HCT116 (cell line): ENCODE measurements at regions not wholly inside any gene's neighbourhood (a gene's known extent, or its start where the extent isn't known, plus 50 kb on each side); places are given as distances from the start of the nearest gene placed in this dataset.

Source experiments
- CBX3 ChIP-seq: IDR thresholded peaks from 2 replicates; pipeline ENCODE4 v1.6.1; 2012; ENCODE audit warnings: low read depth
- EGR1 ChIP-seq: IDR thresholded peaks from 2 replicates; pipeline ENCODE4 v1.6.1; 2012; ENCODE audit warnings: low read depth
- EZH2 ChIP-seq: fragments of 200-600 bp; sonication (generic); IDR thresholded peaks from 2 replicates; pipeline ENCODE4 v1.6.1; 2017; ENCODE audit warnings: antibody characterized with exemption, mixed run types
- EZH2phosphoT487 ChIP-seq: fragments of 200-600 bp; IDR thresholded peaks from 2 replicates; pipeline ENCODE4 v1.6.1; 2018; ENCODE audit warnings: antibody characterized with exemption, borderline replicate concordance
- POLR2A ChIP-seq: IDR thresholded peaks from 2 replicates; pipeline ENCODE4 v1.7.0; 2011; ENCODE audit warnings: borderline replicate concordance; ENCODE audit not compliant: insufficient read depth, insufficient read length; ENCODE audit errors: extremely low read depth
- POLR2AphosphoS5 ChIP-seq: IDR thresholded peaks from 2 replicates; pipeline ENCODE4 v1.6.1; 2011; ENCODE audit warnings: mild to moderate bottlenecking, low read depth, low read length, moderate library complexity
- RAD21 ChIP-seq: IDR thresholded peaks from 2 replicates; pipeline ENCODE4 v1.6.1; 2012; ENCODE audit warnings: low read depth, mild to moderate bottlenecking
- SIN3A ChIP-seq: IDR thresholded peaks from 2 replicates; pipeline ENCODE4 v1.6.1; 2012; ENCODE audit warnings: low read depth
- TCF7L2 ChIP-seq: IDR thresholded peaks from 2 replicates; pipeline ENCODE4 v1.7.0; 2011; ENCODE audit warnings: borderline replicate concordance, inconsistent platforms; ENCODE audit not compliant: insufficient read depth, insufficient read length; ENCODE audit errors: extremely low read depth
- YY1 ChIP-seq: IDR thresholded peaks from 2 replicates; pipeline ENCODE4 v1.6.1; 2011; ENCODE audit warnings: low read length, low read depth, moderate library complexity, mild to moderate bottlenecking; ENCODE audit not compliant: insufficient replicate concordance; ENCODE audit errors: extremely low read depth
- ZNF274 ChIP-seq: fragments of 200-500 bp; sonication (Bioruptor generic); IDR thresholded peaks from 2 replicates; pipeline ENCODE4 v1.6.1; 2014; ENCODE audit warnings: mild to moderate bottlenecking, low read depth, low read length, inconsistent platforms
- TF ChIP-seq, protein P1 (sequence below), 3 experiments: fragments of 200-600 bp in 1 of 3; sonication (generic) in 1 of 3; IDR thresholded peaks in 2 of 3; conservative IDR thresholded peaks in 1 of 3; 2 replicates each; pipeline ENCODE4 v1.5.1; 2012 to 2017; ENCODE audit warnings: low read depth in 2 of 3, low read length in 2 of 3, antibody characterized with exemption in 1 of 3, borderline replicate concordance in 1 of 3, control low read depth in 1 of 3, mild to moderate bottlenecking in 1 of 3, mixed read lengths in 1 of 3, mixed run types in 1 of 3, moderate library complexity in 1 of 3; ENCODE audit not compliant: insufficient read depth in 1 of 3
- TF ChIP-seq, protein P2 (sequence below): IDR thresholded peaks from 2 replicates; pipeline ENCODE4 v1.6.1; 2012
- TF ChIP-seq, protein P3 (sequence below): IDR thresholded peaks from 2 replicates; pipeline ENCODE4 v1.6.1; 2012

DNA sequence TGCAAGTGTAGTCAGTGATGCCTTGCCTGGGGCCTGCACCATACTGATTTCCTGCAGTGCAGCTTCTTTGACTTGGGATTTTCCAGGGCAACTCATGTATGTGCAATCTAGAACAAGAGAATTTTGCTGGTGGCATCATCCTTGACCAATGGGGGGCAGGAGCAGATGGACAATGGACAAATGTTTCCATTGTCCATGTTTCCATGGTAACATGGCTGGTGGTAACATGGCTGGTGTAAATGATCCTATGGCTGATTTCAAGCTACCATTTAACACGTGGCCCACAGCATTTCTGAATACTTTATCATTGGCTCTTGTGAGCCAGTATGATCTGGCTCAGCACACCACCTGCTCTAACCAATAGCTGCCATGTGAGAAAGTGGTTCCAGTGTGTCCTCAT lies 130.1 kb upstream of the OSMR start:
- TF ChIP-seq, protein P1, sequence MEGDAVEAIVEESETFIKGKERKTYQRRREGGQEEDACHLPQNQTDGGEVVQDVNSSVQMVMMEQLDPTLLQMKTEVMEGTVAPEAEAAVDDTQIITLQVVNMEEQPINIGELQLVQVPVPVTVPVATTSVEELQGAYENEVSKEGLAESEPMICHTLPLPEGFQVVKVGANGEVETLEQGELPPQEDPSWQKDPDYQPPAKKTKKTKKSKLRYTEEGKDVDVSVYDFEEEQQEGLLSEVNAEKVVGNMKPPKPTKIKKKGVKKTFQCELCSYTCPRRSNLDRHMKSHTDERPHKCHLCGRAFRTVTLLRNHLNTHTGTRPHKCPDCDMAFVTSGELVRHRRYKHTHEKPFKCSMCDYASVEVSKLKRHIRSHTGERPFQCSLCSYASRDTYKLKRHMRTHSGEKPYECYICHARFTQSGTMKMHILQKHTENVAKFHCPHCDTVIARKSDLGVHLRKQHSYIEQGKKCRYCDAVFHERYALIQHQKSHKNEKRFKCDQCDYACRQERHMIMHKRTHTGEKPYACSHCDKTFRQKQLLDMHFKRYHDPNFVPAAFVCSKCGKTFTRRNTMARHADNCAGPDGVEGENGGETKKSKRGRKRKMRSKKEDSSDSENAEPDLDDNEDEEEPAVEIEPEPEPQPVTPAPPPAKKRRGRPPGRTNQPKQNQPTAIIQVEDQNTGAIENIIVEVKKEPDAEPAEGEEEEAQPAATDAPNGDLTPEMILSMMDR (IDR thresholded peaks at IDR 0.05 in 2 of 3, conservative IDR thresholded peaks at IDR 0.05 in 1 of 3; ENCODE audit: borderline replicate concordance in 1 of 3, insufficient read depth in 1 of 3, low read depth in 2 of 3, low read length in 2 of 3) = no peak
- TF ChIP-seq POLR2AphosphoS5 (no peak), CBX3 (no peak), EZH2 (no peak), EZH2phosphoT487 (no peak), ZNF274 (no peak), POLR2A (no peak), EGR1 (no peak), RAD21 (no peak), YY1 (no peak), TCF7L2 (no peak), SIN3A (no peak)
- TF ChIP-seq, protein P2, sequence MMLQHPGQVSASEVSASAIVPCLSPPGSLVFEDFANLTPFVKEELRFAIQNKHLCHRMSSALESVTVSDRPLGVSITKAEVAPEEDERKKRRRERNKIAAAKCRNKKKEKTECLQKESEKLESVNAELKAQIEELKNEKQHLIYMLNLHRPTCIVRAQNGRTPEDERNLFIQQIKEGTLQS = no peak
- TF ChIP-seq, protein P3, sequence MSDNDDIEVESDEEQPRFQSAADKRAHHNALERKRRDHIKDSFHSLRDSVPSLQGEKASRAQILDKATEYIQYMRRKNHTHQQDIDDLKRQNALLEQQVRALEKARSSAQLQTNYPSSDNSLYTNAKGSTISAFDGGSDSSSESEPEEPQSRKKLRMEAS = no peak
